DOHH2 (cell line): ENCODE measurements at regions not wholly inside any gene's neighbourhood (a gene's known extent, or its start where the extent isn't known, plus 50 kb on each side); places are given as distances from the start of the nearest gene placed in this dataset.

ENCODE experiments used
- H3F3A ChIP-seq: fragments of 200-600 bp; sonication (generic), shearing (Covaris generic); 2 replicates; pipeline ENCODE4 v1.6.0; 2016; ENCODE audit warnings: antibody characterized with exemption, mild to moderate bottlenecking; ENCODE audit not compliant: control insufficient read depth, insufficient read depth
- H3K27ac ChIP-seq: fragments of 200-600 bp; sonication (generic); 2 replicates; pipeline ENCODE4 v1.5.1; 2014; ENCODE audit warnings: low read depth, mild to moderate bottlenecking, low read length, moderate library complexity
- H3K27me3 ChIP-seq: fragments of 200-600 bp; sonication (generic); 2 replicates; pipeline ENCODE4 v1.6.1; 2014; ENCODE audit warnings: mild to moderate bottlenecking, low read length, mixed read lengths; ENCODE audit not compliant: control insufficient read depth
- H3K36me3 ChIP-seq: fragments of 200-600 bp; sonication (generic); 2 replicates; pipeline ENCODE4 v1.6.1; 2014; ENCODE audit warnings: mild to moderate bottlenecking, low read length, moderate library complexity, mixed read lengths; ENCODE audit not compliant: control insufficient read depth
- H3K4me1 ChIP-seq: fragments of 200-600 bp; sonication (generic); 2 replicates; pipeline ENCODE4 v1.6.1; 2014; ENCODE audit warnings: mild to moderate bottlenecking, low read length, mixed read lengths; ENCODE audit not compliant: control insufficient read depth
- H3K4me2 ChIP-seq: fragments of 200-600 bp; sonication (generic); 2 replicates; pipeline ENCODE4 v1.6.0; 2014; ENCODE audit warnings: mild to moderate bottlenecking, low read length, moderate library complexity
- H3K4me3 ChIP-seq: fragments of 200-600 bp; sonication (generic); 2 replicates; pipeline ENCODE4 v1.5.1; 2014; ENCODE audit warnings: mild to moderate bottlenecking, low read length, mixed read lengths
- H3K79me2 ChIP-seq: fragments of 200-600 bp; sonication (generic); 2 replicates; pipeline ENCODE4 v1.6.1; 2014; ENCODE audit warnings: mild to moderate bottlenecking, low read length, mixed read lengths; ENCODE audit not compliant: control insufficient read depth
- H3K9me2 ChIP-seq: fragments of 200-600 bp; sonication (generic); replicated peaks from 2 replicates; pipeline ENCODE4 v1.6.1; 2014; ENCODE audit warnings: mild to moderate bottlenecking, low read length, mixed read lengths; ENCODE audit not compliant: control insufficient read depth
- H3K9me3 ChIP-seq: fragments of 200-600 bp; sonication (generic); 2 replicates; pipeline ENCODE4 v1.6.1; 2014; ENCODE audit warnings: antibody characterized with exemption, low read length, mixed read lengths; ENCODE audit not compliant: control insufficient read depth, insufficient read depth
- H4K20me1 ChIP-seq: fragments of 200-600 bp; sonication (generic); 2 replicates; pipeline ENCODE4 v1.6.0; 2014; ENCODE audit warnings: low read depth, mild to moderate bottlenecking, antibody characterized with exemption, low read length, moderate library complexity; ENCODE audit not compliant: control insufficient read depth, insufficient read depth
- CTCF ChIP-seq: fragments of 200-600 bp; sonication (generic); IDR thresholded peaks from one replicate; pipeline ENCODE4 v1.5.1; 2014; ENCODE audit warnings: antibody characterized with exemption, mild to moderate bottlenecking, low read depth, low read length; ENCODE audit not compliant: poor library complexity, severe bottlenecking
- EZH2phosphoT487 ChIP-seq: fragments of 200-600 bp; sonication (generic); IDR thresholded peaks from 2 replicates; pipeline ENCODE4 v1.6.1; 2017; ENCODE audit warnings: borderline replicate concordance, mild to moderate bottlenecking, antibody characterized with exemption, low read length, moderate library complexity, mixed read lengths

- Histone ChIP-seq H3K4me3 (no peak overlapping the region), H3F3A (no peaks in the 10 kb centered on the region), H4K20me1 (no peaks in the 10 kb centered on the region), H3K36me3 (no peaks in the 10 kb centered on the region), H3K79me2 (no peaks in the 10 kb centered on the region), H3K9me2 (no peaks in the 10 kb centered on the region), H3K4me2 (no peak overlapping the region), H3K27ac (no peak overlapping the region), H3K9me3 (no peaks in the 10 kb centered on the region), H3K27me3 (peaks cover 26% of the 10 kb centered on the region), H3K4me1 (no peaks in the 10 kb centered on the region)
- TF ChIP-seq EZH2phosphoT487, result no peak
- no peak for TF ChIP-seq CTCF
Measured at GRCh38 chr3:72579581-72580245, 268.5 kb downstream of the SHQ1 start.

DNA sequence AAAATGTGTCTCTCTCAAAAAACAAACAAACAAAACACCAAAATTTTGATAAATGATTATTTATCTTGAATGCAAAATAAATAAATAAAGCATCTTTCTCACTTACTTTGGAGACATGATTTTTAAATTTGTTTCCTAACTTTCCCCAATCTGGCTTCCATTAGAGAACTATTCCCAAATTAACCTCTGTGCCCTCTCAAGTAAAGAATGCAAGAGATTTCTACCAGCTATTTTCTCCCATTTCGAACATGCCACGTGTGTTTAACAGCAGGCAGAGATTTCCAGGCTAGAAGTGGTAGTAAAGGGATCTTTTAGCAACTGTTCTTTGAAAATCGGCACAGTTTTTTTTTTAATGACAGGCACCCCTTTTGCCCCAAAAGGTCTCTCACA is 269.1 kb downstream of the SHQ1 start:
- no peaks in the 10 kb centered on the region for H3K79me2 ChIP-seq
- H3K27ac ChIP-seq, result no peak overlapping the region
- peaks cover 26% of the 10 kb centered on the region for H3K27me3 ChIP-seq
- TF ChIP-seq CTCF (no peak), EZH2phosphoT487 (no peak)
- no peak overlapping the region for H3K4me2 ChIP-seq
- H3K4me3 ChIP-seq, result no peak overlapping the region
- H3K9me3 ChIP-seq, result no peaks in the 10 kb centered on the region
- H3K4me1 ChIP-seq, result no peaks in the 10 kb centered on the region
- no peaks in the 10 kb centered on the region for H3F3A ChIP-seq
- no peaks in the 10 kb centered on the region for H3K36me3 ChIP-seq
- H3K9me2 ChIP-seq, result no peaks in the 10 kb centered on the region
- no peaks in the 10 kb centered on the region for H4K20me1 ChIP-seq

DNA sequence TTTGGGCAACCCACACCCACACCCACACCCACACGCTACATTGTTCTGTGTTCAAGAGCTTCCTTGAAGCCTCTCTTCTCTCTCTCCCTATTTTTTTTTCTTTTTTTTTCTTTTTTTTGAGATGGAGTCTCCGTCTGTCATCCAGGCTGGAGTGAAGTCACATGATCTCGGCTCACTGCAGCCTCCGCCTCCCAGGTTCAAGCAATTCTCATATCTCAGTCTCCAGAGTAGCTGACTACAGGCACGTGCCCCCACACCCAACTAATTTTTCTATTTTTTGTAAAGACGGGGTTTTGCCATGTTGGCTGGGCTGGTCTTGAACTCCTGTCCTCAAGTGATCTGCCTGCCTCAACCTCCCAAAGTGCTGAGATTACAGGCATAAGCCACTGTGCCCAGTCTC is 271.1 kb downstream of the SHQ1 start:
- Histone ChIP-seq H3K9me3 (no peaks in the 10 kb centered on the region), H3K4me1 (no peaks in the 10 kb centered on the region), H3K4me3 (no peak overlapping the region), H4K20me1 (no peaks in the 10 kb centered on the region), H3K27ac (no peak overlapping the region), H3K9me2 (no peaks in the 10 kb centered on the region), H3K79me2 (no peaks in the 10 kb centered on the region), H3F3A (no peaks in the 10 kb centered on the region), H3K4me2 (no peak overlapping the region), H3K27me3 (peaks cover 17% of the 10 kb centered on the region), H3K36me3 (no peaks in the 10 kb centered on the region)
- no peak for TF ChIP-seq EZH2phosphoT487
- TF ChIP-seq CTCF, result no peak

DNA sequence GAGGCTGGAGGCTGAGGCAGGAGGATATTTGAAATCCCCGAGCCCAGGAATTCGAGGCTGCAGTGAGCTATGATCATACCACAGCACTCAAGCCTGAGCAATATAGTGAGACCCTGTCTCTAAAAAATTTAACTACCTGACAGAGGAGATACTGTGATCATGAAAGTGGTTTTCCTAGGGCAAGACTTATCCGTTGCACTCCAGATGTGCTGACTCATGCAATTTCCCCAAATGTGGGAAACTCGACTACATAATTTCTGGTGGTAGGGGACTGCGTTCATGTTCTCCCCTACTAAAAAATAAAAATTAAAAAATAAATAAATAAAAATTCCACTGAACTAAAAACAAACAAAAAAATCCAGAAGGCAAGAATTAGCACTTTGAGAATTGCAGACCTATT is 271.7 kb downstream of the SHQ1 start:
- Histone ChIP-seq H3K27ac (no peak overlapping the region), H3K4me2 (no peak overlapping the region), H4K20me1 (no peaks in the 10 kb centered on the region), H3K79me2 (no peaks in the 10 kb centered on the region), H3K27me3 (peaks cover 14% of the 10 kb centered on the region), H3K36me3 (no peaks in the 10 kb centered on the region), H3K4me1 (no peaks in the 10 kb centered on the region), H3K9me3 (no peaks in the 10 kb centered on the region), H3F3A (no peaks in the 10 kb centered on the region), H3K9me2 (no peaks in the 10 kb centered on the region), H3K4me3 (no peak overlapping the region)
- TF ChIP-seq CTCF (no peak), EZH2phosphoT487 (no peak)
